Testis (tissue), 2 donors: ENCODE measurements at regions not wholly inside any gene's neighbourhood (a gene's known extent, or its start where the extent isn't known, plus 50 kb on each side); places are given as distances from the start of the nearest gene placed in this dataset.

Experiments used
- POLR2A ChIP-seq: fragments of 450-650 bp; IDR thresholded peaks from one replicate; pipeline ENCODE4 v1.6.1; 2017; ENCODE audit warnings: antibody characterized with exemption, mild to moderate bottlenecking, moderate library complexity
- TF ChIP-seq, protein P1 (sequence below), 3 experiments: fragments of 450-650 bp in 2 of 3; fragments of 200-600 bp in 1 of 3; sonication (generic) in 1 of 3; IDR thresholded peaks; one replicate each; pipeline ENCODE4 v1.5.1; 2016 to 2019; ENCODE audit warnings: antibody characterized with exemption in 3 of 3, mild to moderate bottlenecking in 2 of 3, moderate library complexity in 1 of 3

DNA sequence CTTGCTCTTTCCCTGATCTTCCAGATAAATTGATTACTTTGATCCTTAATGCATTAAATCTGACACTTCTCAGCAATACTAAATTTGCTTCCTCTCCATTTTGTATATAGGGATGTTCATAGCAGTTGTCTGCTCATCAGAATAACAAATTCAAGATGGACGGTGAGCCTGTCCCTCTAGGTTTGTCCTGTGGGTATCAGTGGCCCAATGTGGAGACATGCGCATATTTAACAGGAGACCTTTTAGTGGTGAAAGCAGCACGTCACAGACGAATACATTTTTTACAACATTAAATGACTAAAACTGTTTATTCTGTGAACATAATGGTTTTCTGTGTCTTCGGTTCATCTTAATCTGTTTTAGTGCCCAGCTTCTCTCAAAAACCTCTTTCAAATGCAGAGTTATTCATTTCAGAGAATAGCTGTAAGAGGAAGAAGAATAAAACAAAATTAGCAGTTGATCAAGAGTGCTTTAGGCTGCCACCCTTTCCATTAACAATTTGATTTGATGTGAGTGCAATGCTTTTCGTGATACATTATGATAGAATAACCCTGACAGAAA is 1970.4 kb upstream of the WWC1 start:
- TF ChIP-seq POLR2A = no peak
- TF ChIP-seq, protein P1, sequence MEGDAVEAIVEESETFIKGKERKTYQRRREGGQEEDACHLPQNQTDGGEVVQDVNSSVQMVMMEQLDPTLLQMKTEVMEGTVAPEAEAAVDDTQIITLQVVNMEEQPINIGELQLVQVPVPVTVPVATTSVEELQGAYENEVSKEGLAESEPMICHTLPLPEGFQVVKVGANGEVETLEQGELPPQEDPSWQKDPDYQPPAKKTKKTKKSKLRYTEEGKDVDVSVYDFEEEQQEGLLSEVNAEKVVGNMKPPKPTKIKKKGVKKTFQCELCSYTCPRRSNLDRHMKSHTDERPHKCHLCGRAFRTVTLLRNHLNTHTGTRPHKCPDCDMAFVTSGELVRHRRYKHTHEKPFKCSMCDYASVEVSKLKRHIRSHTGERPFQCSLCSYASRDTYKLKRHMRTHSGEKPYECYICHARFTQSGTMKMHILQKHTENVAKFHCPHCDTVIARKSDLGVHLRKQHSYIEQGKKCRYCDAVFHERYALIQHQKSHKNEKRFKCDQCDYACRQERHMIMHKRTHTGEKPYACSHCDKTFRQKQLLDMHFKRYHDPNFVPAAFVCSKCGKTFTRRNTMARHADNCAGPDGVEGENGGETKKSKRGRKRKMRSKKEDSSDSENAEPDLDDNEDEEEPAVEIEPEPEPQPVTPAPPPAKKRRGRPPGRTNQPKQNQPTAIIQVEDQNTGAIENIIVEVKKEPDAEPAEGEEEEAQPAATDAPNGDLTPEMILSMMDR (IDR thresholded peaks at IDR 0.05) = no peak
